ENCODE measurements at regions not wholly inside any gene's neighbourhood (a gene's known extent, or its start where the extent isn't known, plus 50 kb on each side); places are given as distances from the start of the nearest gene placed in this dataset.

GRCh38 chr22:48278620-48279460 is 1516.4 kb downstream of the TBC1D22A start:
- Histone ChIP-seq H3K9ac (ENCODE audit: low read depth in 1 of 2, low read length in 2 of 2) (no peak overlapping the region), H3K27ac (ENCODE audit: low read depth, low read length) (no peak overlapping the region), H3K27me3 (ENCODE audit: control insufficient read depth in 1 of 2, insufficient read depth in 2 of 2, low read length in 2 of 2) (no peaks in the 10 kb centered on the region)

GRCh38 chr22:48277868-48278581 is 1515.6 kb downstream of the TBC1D22A start:
- Histone ChIP-seq H3K36me3 (ENCODE audit: control insufficient read depth in 1 of 2, insufficient read depth in 2 of 2, low read length in 2 of 2) (no peaks in the 10 kb centered on the region), H3K27ac (ENCODE audit: low read depth, low read length) (no peak overlapping the region), H3K4me1 (ENCODE audit: control insufficient read depth in 1 of 2, insufficient read depth in 2 of 2, low read length in 2 of 2) (peaks cover 6% of the 10 kb centered on the region in 2 donors), H3K27me3 (ENCODE audit: control insufficient read depth in 1 of 2, insufficient read depth in 2 of 2, low read length in 2 of 2) (no peaks in the 10 kb centered on the region), H3K4me3 (ENCODE audit: low read depth in 1 of 2, low read length in 2 of 2) (no peak overlapping the region), H3K9me3 (ENCODE audit: control insufficient read depth in 1 of 2, low read length in 2 of 2) (no peaks in the 10 kb centered on the region), H3K9ac (ENCODE audit: low read depth in 1 of 2, low read length in 2 of 2) (no peak overlapping the region)

More at GRCh38 chr22:48278620-48279460, 1516.4 kb downstream of the TBC1D22A start:
- H3K9me3 ChIP-seq (ENCODE audit: control insufficient read depth in 1 of 2, low read length in 2 of 2) = no peaks in the 10 kb centered on the region
- peaks cover 6% of the 10 kb centered on the region in 2 donors for H3K4me1 ChIP-seq (ENCODE audit: control insufficient read depth in 1 of 2, insufficient read depth in 2 of 2, low read length in 2 of 2)
- H3K36me3 ChIP-seq (ENCODE audit: control insufficient read depth in 1 of 2, insufficient read depth in 2 of 2, low read length in 2 of 2) = no peaks in the 10 kb centered on the region
- H3K4me3 ChIP-seq (ENCODE audit: low read depth in 1 of 2, low read length in 2 of 2) = no peak overlapping the region

DNA sequence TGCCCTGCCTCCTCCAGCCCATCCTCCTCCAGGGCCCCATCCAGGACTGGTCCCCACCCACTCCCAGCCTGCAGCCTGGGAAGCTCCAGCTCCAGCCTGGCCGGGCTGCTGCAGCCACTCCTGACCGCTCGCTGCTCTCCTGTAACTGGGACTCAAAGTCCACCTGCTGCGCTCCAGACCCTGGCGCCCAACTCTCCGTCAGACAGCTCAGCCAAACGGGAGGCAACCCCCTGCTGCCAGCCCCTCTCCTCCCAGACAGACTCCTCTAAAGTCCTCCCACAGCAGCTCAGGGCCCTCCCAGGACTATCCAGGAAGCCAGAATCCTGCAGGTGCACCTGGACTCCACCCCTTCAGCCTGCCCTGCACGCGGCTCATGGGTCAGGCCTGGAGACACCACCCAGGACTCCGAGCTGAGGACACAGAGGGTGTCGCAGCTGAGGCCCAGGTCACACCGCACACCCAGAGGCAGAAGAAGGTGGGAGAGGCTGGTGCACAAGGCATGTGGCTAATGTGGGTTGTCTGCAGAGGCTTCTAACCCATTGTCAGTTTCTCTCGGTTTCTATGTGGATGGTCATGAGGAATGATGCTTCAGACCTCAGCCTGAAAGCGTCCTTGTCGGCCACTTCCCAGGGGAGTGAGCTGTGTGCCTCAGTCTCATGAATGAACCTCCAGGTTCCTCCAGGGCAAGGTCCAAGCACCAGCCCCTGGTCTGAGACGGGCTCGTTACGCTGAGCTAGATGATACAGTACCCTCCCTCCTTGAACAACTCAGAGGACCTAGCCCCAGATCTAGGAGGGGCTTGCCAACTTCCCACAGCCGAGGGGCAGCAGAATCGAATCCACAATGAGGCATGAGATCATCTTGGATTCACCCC is 1514.8 kb downstream of the TBC1D22A start:
- Histone ChIP-seq H3K9me3 (ENCODE audit: control insufficient read depth in 1 of 2, low read length in 2 of 2) (no peaks in the 10 kb centered on the region), H3K9ac (ENCODE audit: low read depth in 1 of 2, low read length in 2 of 2) (no peak overlapping the region), H3K36me3 (ENCODE audit: control insufficient read depth in 1 of 2, insufficient read depth in 2 of 2, low read length in 2 of 2) (no peaks in the 10 kb centered on the region), H3K27ac (ENCODE audit: low read depth, low read length) (no peak overlapping the region), H3K4me1 (ENCODE audit: control insufficient read depth in 1 of 2, insufficient read depth in 2 of 2, low read length in 2 of 2) (peaks cover 6% of the 10 kb centered on the region in 2 donors), H3K4me3 (ENCODE audit: low read depth in 1 of 2, low read length in 2 of 2) (no peak overlapping the region), H3K27me3 (ENCODE audit: control insufficient read depth in 1 of 2, insufficient read depth in 2 of 2, low read length in 2 of 2) (no peaks in the 10 kb centered on the region)

GRCh38 chr22:48275412-48275811 is 1513.0 kb downstream of the TBC1D22A start:
- Histone ChIP-seq H3K27ac (ENCODE audit: low read depth, low read length) (no peak overlapping the region), H3K4me3 (ENCODE audit: low read depth in 1 of 2, low read length in 2 of 2) (no peak overlapping the region), H3K9ac (ENCODE audit: low read depth in 1 of 2, low read length in 2 of 2) (no peak overlapping the region), H3K27me3 (ENCODE audit: control insufficient read depth in 1 of 2, insufficient read depth in 2 of 2, low read length in 2 of 2) (no peaks in the 10 kb centered on the region), H3K9me3 (ENCODE audit: control insufficient read depth in 1 of 2, low read length in 2 of 2) (no peaks in the 10 kb centered on the region), H3K4me1 (ENCODE audit: control insufficient read depth in 1 of 2, insufficient read depth in 2 of 2, low read length in 2 of 2) (peaks cover 6% of the 10 kb centered on the region in 2 donors), H3K36me3 (ENCODE audit: control insufficient read depth in 1 of 2, insufficient read depth in 2 of 2, low read length in 2 of 2) (no peaks in the 10 kb centered on the region)

GRCh38 chr22:48270731-48271130 is 1508.3 kb downstream of the TBC1D22A start:
- Histone ChIP-seq H3K4me3 (ENCODE audit: low read depth in 1 of 2, low read length in 2 of 2) (no peak overlapping the region), H3K9ac (ENCODE audit: low read depth in 1 of 2, low read length in 2 of 2) (no peak overlapping the region), H3K36me3 (ENCODE audit: control insufficient read depth in 1 of 2, insufficient read depth in 2 of 2, low read length in 2 of 2) (no peaks in the 10 kb centered on the region), H3K27ac (ENCODE audit: low read depth, low read length) (no peak overlapping the region), H3K27me3 (ENCODE audit: control insufficient read depth in 1 of 2, insufficient read depth in 2 of 2, low read length in 2 of 2) (peaks cover 0 to 3% of the 10 kb centered on the region in 2 donors), H3K9me3 (ENCODE audit: control insufficient read depth in 1 of 2, low read length in 2 of 2) (no peaks in the 10 kb centered on the region), H3K4me1 (ENCODE audit: control insufficient read depth in 1 of 2, insufficient read depth in 2 of 2, low read length in 2 of 2) (no peaks in the 10 kb centered on the region)

- Histone ChIP-seq H3K4me1 (ENCODE audit: control insufficient read depth in 1 of 2, insufficient read depth in 2 of 2, low read length in 2 of 2) (no peaks in the 10 kb centered on the region), H3K27ac (ENCODE audit: low read depth, low read length) (no peak overlapping the region), H3K9me3 (ENCODE audit: control insufficient read depth in 1 of 2, low read length in 2 of 2) (no peaks in the 10 kb centered on the region), H3K36me3 (ENCODE audit: control insufficient read depth in 1 of 2, insufficient read depth in 2 of 2, low read length in 2 of 2) (no peaks in the 10 kb centered on the region), H3K4me3 (ENCODE audit: low read depth in 1 of 2, low read length in 2 of 2) (no peak overlapping the region), H3K27me3 (ENCODE audit: control insufficient read depth in 1 of 2, insufficient read depth in 2 of 2, low read length in 2 of 2) (peaks cover 0 to 3% of the 10 kb centered on the region in 2 donors), H3K9ac (ENCODE audit: low read depth in 1 of 2, low read length in 2 of 2) (no peak overlapping the region)
Measured at GRCh38 chr22:48268771-48269552, 1506.5 kb downstream of the TBC1D22A start.

DNA sequence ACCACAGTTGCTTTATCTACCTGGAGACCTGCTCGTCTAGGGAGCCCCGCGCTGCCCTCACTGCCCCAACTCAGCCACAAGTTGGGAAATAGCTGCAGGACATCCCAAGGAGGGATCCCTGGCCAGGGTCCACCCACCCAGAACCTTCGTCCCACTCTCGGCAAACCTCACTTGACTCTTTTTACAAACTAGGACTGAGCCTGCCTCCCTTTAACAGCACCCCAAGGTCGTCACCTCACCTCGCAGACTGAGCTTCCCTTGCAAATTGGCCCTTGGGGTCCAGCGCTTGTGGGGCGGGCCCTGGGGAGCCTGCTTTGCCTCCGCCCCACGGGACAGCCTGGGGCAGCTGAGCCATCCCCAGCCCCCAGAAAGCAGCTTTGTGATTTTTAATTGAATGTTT is 1505.8 kb downstream of the TBC1D22A start:
- Histone ChIP-seq H3K27me3 (ENCODE audit: control insufficient read depth in 1 of 2, insufficient read depth in 2 of 2, low read length in 2 of 2) (peaks cover 0 to 3% of the 10 kb centered on the region in 2 donors), H3K9me3 (ENCODE audit: control insufficient read depth in 1 of 2, low read length in 2 of 2) (no peaks in the 10 kb centered on the region), H3K27ac (ENCODE audit: low read depth, low read length) (no peak overlapping the region), H3K4me1 (ENCODE audit: control insufficient read depth in 1 of 2, insufficient read depth in 2 of 2, low read length in 2 of 2) (no peaks in the 10 kb centered on the region), H3K36me3 (ENCODE audit: control insufficient read depth in 1 of 2, insufficient read depth in 2 of 2, low read length in 2 of 2) (no peaks in the 10 kb centered on the region), H3K9ac (ENCODE audit: low read depth in 1 of 2, low read length in 2 of 2) (no peak overlapping the region), H3K4me3 (ENCODE audit: low read depth in 1 of 2, low read length in 2 of 2) (no peak overlapping the region)

GRCh38 chr22:48267681-48268080 is 1505.2 kb downstream of the TBC1D22A start:
- Histone ChIP-seq H3K27ac (ENCODE audit: low read depth, low read length) (no peak overlapping the region), H3K4me3 (ENCODE audit: low read depth in 1 of 2, low read length in 2 of 2) (no peak overlapping the region), H3K9ac (ENCODE audit: low read depth in 1 of 2, low read length in 2 of 2) (no peak overlapping the region), H3K9me3 (ENCODE audit: control insufficient read depth in 1 of 2, low read length in 2 of 2) (no peaks in the 10 kb centered on the region), H3K4me1 (ENCODE audit: control insufficient read depth in 1 of 2, insufficient read depth in 2 of 2, low read length in 2 of 2) (no peaks in the 10 kb centered on the region), H3K36me3 (ENCODE audit: control insufficient read depth in 1 of 2, insufficient read depth in 2 of 2, low read length in 2 of 2) (no peaks in the 10 kb centered on the region), H3K27me3 (ENCODE audit: control insufficient read depth in 1 of 2, insufficient read depth in 2 of 2, low read length in 2 of 2) (peaks cover 0 to 3% of the 10 kb centered on the region in 2 donors)

- no peak overlapping the region for H3K4me3 ChIP-seq (ENCODE audit: low read depth in 1 of 2, low read length in 2 of 2)
- H3K9me3 ChIP-seq (ENCODE audit: control insufficient read depth in 1 of 2, low read length in 2 of 2) = no peaks in the 10 kb centered on the region
- H3K4me1 ChIP-seq (ENCODE audit: control insufficient read depth in 1 of 2, insufficient read depth in 2 of 2, low read length in 2 of 2) = no peaks in the 10 kb centered on the region
- no peak overlapping the region for H3K9ac ChIP-seq (ENCODE audit: low read depth in 1 of 2, low read length in 2 of 2)
- no peak overlapping the region for H3K27ac ChIP-seq (ENCODE audit: low read depth, low read length)
- peaks cover 0 to 3% of the 10 kb centered on the region in 2 donors for H3K27me3 ChIP-seq (ENCODE audit: control insufficient read depth in 1 of 2, insufficient read depth in 2 of 2, low read length in 2 of 2)
- no peaks in the 10 kb centered on the region for H3K36me3 ChIP-seq (ENCODE audit: control insufficient read depth in 1 of 2, insufficient read depth in 2 of 2, low read length in 2 of 2)
Measured at GRCh38 chr22:48265000-48265625, 1502.7 kb downstream of the TBC1D22A start.

All from duodenal mucosa (tissue), 2 donors.